Esophagus muscularis mucosa (tissue), 3 donors: ENCODE measurements at regions not wholly inside any gene's neighbourhood (a gene's known extent, or its start where the extent isn't known, plus 50 kb on each side); places are given as distances from the start of the nearest gene placed in this dataset.

Experiments used
- CTCF ChIP-seq, 3 experiments: fragments of 200-600 bp in 2 of 3; fragments of 450-650 bp in 1 of 3; sonication (generic) in 2 of 3; IDR thresholded peaks; one replicate each; pipeline ENCODE4 v1.5.1; 2017 to 2019; ENCODE audit warnings: antibody characterized with exemption in 3 of 3, mild to moderate bottlenecking in 2 of 3, moderate library complexity in 1 of 3
- POLR2A ChIP-seq: fragments of 450-650 bp; IDR thresholded peaks from one replicate; pipeline ENCODE4 v1.6.1; 2017; ENCODE audit warnings: antibody characterized with exemption, moderate library complexity, mild to moderate bottlenecking, low read depth

DNA sequence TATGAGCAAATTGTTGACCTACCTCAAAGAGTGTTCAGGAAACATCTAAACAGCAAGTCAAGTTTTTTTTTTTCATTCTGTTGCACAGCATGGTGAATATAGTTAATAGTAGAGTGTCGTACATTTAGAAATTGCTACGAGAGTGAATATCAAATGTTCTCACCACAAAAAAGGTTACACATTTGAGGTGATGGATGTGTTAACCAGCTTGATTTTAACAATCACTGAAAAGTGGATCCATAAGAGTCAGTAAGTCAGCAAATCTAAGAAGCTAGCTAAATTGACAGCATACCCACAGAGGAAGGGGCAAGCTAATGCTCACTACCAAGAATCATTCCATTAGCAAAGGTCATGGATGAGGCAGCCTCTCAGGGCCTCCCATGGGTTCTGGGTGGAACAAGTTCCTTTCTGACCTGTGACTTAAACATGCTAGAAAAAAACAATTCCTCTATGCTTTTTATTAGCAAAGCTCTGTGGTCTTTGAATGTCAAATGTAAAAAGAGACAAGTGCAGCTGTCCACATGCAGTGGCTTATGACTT lies 235.4 kb upstream of the CCDC179 start:
- TF ChIP-seq POLR2A (no peak), CTCF (IDR thresholded peaks at IDR 0.05) (no peak)
